ENCODE measurements at regions not wholly inside any gene's neighbourhood (a gene's known extent, or its start where the extent isn't known, plus 50 kb on each side); places are given as distances from the start of the nearest gene placed in this dataset.

DNA sequence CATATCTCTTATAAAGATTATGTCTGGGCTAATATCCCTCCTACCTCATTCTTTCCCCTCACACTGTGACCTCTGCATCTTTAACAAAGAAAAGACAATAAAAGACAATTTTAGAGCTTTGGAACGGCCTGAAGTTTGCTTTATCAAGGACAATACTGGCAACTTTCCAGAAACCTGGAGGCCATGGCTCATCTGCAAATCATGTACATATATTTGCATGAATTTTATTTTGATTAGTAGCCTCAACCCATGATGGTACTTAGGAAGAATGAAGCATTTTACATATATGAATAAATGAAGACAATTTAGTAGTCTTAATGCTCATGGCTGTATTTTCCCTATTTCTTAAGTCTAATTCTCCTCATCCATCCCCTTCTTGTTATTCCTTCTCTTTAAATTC is 612.2 kb upstream of the CXADR start:
- DNase-seq (ENCODE audit: low read depth in 2 of 2): no peak

DNA sequence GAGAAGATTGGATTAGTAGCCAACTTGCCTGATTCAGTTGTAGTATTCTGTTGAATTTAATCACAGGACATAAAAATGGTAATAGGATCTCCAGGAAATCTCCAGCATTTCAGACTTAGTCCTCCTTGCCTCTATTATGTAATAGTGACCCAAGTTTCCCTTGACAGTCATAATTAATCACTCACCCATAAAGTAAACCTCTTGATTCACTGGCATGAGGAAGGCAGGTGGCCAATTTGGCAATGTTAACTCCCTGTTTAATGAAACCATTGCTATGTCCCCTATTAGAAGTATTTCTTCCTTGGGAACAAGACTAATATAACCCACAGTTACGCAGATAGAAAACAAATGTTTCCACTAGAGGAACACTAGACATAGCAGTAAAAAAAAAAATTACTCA is 604.8 kb upstream of the CXADR start:
- no peak for DNase-seq (ENCODE audit: low read depth in 2 of 2)

DNA sequence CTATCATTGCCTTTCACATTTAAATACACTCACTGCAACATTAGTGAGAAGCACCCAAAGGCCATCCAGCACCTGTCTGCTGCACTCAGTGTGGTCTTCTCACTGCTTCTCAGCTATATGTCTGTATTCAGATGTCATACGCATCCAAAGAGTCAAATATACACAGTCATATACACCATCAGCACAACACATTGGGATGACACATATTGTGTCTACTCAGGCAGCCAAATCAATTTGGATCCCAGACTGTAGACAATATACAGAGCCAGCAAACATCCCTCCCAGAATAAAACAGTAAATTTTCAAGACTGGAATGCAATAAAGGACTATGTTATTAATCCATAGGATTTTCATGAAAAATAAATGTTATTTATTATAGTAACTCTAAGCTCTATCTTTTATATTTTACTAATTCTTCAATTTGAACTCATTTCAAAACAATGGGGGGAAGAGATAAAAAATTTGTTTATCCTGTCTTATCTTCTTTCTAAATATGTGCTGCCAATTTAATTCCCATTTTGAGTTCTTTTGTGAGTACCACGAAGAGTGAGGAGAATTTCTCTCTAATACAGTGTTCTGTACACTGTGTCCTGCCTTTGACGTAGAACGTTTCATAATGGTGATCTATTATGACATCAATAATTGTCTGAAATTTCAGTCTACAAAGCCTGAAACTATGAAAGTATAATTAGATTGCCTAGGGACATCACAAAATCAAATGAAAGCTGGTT is 602.2 kb upstream of the CXADR start:
- DNase-seq (ENCODE audit: low read depth in 2 of 2): no peak

DNA sequence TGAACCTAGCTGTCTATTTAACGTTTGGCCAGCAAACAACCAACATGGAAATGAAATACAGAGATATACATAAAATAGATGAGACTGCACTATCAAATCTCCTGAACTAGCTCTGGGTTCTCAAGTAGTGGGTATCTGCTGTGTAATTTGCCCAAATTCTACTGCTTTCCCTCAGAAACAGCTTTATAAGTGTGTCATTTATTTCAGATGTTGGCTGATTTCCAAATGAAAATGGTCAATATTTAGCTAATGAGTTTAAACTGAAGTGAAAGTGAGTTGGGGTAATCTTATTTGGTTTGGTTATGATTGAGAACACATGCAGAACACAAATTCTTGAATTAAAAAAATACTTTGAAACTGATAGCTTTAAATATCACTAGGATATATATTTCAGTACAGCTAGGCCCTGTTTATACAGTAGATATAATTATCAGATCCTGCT is 601.7 kb upstream of the CXADR start:
- no peak for DNase-seq (ENCODE audit: low read depth in 2 of 2)

DNA sequence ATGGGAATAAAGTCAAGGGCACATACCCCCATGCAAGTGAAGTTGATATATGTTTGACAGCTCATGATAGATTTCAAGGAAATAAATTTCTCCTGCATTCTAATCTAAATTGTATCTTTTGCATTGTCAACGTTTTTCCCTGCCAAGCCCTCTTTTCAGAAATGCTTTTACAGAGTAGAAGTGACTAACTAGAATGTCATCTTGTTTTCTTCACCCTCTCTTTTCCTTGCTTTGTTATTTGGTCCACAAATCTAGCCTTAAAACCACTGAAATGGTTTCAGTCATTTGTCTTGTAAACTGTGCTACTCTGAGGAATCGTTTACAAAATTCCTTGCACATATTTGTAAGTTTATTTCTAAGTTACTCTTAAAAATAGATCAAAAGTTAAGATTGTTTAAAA is 600.8 kb upstream of the CXADR start:
- DNase-seq (ENCODE audit: low read depth in 2 of 2): no peak

DNA sequence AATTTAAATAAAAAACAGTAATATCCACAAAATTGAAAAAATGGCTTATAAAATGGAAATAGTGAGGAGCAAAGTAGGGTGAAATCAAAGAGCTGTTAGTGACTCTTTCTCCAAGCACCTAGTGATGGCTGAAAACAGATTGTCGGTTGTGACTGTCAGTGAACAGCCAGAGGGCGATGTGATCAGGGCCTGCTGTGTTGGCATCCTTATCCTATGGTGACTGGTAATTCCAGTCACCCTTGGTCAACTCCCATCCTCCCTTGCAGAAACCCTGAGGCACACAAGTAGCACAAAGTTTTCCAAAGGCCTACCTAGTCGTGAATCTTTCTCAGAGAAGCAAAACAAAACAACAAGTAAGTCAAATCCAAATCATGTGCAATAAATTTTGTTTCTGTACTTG is 599.8 kb upstream of the CXADR start:
- DNase-seq (ENCODE audit: low read depth in 2 of 2): no peak

DNA sequence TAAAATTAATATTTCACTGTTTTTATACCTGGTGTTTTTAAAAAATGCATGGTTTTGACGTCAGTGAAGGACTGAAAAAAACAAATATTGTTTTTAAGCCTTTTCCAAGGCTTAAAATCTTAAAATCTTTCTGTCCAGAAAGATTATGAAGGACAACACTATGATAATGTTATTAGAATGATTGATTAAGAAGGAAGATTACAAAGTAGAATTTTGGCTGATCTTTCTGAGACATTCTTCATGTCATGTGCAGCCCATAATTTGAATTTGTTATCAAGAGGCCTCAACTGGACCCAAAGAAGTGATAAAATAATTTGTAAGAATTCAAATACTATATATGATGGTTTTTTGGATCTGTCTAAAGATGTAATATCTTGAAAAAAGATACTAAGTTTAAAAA is 584.4 kb upstream of the CXADR start:
- no peak for DNase-seq (ENCODE audit: low read depth in 2 of 2)

DNA sequence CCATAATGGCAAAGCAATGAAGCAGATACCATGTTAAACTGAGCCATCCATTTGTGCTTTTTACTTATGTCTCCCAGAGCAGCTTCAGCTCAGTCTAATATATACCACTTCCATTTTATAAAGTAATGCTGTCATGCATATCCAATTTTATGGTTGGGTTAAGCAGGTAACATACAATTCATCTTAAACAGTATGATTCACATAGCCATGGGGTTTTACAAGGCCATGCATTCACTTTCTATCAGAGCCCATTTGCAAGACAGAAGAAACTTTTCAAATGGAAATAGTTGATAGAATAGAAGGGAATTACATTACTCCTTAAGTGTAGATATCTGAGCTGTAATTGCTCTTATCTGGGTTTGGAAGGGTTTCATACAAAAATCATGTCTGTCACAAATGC is 580.5 kb upstream of the CXADR start:
- no peak for DNase-seq (ENCODE audit: low read depth in 2 of 2)

DNA sequence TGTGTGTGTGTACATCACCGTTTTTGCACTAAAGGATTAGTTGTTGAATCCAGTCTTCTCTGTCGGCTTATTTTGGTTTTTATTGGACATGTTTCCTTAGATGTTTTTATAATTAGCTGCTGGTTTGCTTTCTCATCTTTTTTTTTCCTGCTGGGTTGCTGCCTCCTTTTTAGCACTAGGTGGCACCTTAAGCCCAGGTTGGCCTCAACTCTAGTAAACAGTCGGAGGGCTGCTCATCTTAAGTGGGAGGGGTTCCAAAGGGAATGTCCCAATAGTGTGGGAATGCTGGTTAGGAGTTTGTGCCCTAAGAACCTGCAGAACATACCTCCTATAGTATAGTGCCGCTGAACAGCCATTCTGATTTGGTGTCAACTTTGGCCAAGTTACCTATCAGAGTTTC is 570.1 kb upstream of the CXADR start:
- DNase-seq (ENCODE audit: low read depth in 2 of 2): no peak

DNA sequence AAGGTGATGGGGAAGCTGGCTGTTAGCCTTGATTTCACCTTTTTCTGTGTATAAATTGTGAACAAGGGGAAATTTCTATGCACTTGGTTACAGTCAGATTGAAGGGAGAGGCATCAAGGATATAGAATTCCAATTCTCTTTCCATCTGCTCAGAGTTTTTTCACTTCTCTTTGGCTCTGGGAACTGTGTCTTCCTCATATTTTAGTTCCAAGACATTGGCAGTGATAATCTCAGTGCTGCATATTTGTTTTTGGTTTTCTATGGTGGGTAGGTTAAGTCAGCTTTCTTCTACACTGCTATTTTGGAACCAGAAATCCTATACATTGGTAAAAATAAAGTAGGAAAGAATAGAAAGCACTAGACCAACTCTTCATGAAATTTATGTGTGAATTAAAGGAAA is 569.6 kb upstream of the CXADR start:
- no peak for DNase-seq (ENCODE audit: low read depth in 2 of 2)

DNA sequence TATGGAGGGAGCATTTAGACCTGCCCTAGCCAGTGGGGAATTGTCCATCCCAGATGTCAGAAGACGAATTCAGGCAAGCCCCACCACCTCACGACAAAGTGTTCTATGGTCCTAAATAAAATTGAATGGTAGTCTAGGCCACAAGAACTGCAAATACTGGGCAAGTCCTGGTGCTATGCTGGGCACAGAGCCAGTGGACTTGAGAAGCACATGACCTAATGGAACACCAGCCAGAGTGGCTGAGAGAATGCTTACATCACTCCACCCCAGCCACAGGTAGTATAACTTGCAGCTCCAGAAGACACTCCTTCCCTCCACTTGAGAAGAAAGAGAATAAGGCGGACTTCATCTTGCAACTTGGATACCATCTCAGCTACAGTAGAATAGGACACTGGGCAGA is 567.3 kb upstream of the CXADR start:
- no peak for DNase-seq (ENCODE audit: low read depth in 2 of 2)

DNA sequence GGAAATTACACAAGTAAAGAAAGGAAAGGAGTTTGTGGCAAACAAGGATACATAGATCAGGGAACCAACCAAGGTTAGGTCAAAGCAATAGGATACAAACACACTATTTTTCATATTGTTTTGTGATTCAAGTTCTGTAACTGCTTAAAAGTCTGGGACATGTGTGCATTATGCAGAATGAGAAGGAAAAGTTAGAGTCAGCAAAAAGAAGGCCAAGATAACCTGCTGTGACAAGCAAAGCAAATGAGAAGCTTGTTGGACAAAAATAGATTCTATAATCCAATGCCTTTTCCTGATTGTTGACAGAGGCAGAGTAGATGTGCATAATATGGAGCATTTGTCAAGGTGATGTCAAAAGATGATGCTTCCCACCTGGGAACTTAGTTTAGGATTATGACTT is 556.0 kb upstream of the CXADR start:
- DNase-seq (ENCODE audit: low read depth in 2 of 2): no peak

DNA sequence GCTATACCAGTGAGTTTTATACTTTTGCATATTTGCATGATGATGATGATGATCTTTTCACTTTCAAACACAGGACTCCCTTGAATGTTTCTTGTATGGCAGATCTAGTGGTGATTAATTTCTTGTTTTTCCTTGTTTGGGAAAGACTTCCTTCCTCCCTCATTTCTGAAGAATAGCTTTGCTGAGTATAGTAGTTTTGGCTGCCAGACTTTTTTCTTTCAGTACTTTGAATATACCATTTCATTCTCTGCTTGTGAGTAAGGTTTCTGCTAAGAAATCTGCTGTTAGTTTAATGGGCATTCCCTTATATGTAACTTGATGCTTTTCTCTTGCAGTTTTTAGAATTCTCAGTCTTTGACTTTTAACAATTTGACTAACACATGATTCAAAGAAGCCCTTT is 547.4 kb upstream of the CXADR start:
- DNase-seq (ENCODE audit: low read depth in 2 of 2): no peak

DNA sequence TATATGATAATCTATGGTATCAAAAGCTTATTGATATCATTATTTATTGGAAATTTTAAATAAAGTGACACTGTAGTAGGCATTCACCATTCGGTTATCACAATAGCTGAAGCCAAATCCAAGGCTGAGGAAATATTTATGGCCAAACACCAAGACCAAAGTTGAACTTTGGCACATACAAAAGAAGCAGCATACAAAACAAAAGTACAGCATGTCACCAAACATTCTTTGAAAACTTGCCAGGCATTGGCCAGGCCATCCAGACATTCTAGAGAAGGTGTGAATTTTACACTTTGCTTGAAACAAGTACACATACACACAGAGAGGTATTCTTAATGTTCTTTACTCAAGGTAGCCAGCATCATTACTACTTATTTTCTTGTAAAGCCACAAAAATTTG is 544.4 kb upstream of the CXADR start:
- no peak for DNase-seq (ENCODE audit: low read depth in 2 of 2)

DNA sequence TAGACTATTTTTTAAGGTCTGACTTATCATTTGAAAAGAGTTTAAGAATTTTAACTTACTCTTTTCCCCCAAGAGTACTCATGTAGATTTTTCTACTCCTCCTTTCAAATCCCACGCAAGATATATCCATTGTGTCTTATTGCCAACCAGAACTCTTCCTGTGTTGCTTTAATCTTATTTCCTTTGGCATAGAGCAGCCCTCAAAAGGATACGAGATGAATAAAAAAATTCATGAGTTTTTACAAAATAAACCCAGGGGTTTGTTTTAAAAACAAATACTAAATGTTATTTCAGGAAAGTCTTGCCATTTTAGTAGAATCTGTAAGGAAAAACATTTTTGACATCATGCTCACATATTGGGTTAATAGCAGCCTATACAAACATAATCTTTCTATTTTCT is 543.2 kb upstream of the CXADR start:
- no peak for DNase-seq (ENCODE audit: low read depth in 2 of 2)

DNA sequence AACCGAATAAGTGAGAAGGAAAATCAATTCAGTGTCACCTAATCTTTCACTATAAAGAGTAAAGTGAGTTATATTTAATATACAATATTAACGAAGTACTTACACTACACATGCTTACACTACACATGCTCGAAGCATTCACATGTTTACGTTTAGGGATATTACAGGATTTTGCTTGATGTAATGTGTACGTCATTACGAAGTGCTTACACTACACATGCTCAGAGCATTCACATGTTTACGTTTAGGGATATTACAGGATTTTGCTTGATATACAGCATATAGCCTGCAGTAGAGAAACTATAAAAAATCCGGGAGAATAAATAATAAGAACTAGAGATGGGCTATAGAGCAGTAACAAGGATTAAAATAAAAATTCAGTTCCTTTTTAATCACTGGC is 538.8 kb upstream of the CXADR start:
- DNase-seq (ENCODE audit: low read depth in 2 of 2): no peak

DNA sequence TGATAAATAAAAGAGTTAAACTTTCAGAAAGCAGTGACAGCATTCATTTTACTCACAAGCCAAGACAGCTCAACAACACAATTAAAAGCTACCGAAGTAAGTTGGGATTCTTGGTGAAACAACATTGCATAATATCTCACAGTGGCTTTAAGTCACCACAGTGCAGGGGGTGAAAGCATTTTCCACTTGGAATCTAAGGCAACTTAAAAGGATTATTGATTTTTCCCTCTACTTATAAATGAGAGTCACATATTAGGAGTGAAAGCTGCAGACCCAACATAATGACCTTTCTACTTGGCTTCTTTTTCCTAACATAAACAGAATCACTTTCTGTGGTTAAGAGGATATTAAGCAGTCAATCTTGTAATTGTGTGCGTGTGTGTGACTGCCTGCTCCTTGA is 536.6 kb upstream of the CXADR start:
- no peak for DNase-seq (ENCODE audit: low read depth in 2 of 2)

DNA sequence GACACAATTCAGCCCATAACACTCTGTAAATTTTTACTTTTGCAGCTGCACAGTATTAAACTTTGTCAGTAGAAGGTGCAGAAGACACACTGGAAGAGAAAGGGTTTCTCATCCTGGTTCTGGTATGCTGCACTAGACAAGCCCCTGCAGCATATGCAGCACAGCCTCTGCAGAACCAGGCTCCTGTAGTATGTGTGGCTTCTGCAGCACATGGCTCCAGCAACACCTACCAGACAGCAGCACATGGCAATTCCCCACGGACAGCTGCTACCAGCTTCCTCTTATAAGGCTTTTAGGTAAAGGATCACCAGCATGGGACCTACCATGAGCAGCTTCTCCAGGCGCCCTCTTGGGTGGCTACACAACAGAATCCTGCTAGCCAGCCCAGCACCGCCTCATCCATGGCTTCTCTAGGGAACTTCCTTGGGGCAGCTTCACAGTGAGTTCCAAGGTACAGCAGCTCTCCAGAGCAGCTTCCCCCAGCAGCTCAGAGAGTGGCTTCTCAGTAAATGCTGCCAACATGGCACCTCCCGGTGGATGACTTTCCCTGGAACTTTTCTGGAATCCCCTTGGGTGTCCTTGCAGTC is 534.4 kb upstream of the CXADR start:
- no peak for DNase-seq (ENCODE audit: low read depth in 2 of 2)

DNA sequence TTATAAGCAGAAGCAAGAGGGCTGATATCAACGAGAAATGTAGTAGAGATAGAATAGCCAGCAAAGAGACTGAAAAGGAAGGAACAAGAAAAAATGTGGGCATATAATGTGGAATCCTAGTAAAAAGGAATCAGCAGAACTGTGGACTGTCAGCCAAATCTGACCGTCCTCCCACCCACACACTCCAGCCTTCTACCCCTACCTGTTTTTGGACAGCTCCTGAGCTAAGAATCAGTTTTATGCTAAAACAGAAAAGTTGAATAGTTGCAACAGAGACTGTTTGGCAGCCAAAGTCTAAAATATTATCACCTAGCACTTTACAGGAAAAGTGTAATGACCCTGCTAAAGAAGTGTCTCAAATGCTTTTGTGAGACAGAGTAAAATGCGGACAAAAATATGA is 533.3 kb upstream of the CXADR start:
- no peak for DNase-seq (ENCODE audit: low read depth in 2 of 2)

DNA sequence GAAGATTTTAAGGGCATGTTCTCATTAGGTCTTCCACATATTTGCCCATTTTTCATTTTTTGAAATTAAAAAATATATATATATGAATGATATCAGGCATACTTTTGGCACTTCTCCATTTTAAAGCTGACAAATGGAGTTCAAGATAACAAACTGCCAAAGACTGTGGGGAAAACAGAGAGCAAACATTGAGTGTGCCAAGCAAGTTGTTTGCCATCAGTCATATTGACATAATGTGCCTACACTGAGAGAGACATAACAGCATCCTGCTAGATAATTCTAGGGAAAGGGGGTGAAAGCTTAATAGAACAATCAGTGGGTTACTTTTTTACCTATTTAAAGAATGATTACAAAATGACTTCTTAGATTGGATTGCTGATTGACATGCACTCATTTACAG is 529.4 kb upstream of the CXADR start:
- no peak for DNase-seq (ENCODE audit: low read depth in 2 of 2)

DNA sequence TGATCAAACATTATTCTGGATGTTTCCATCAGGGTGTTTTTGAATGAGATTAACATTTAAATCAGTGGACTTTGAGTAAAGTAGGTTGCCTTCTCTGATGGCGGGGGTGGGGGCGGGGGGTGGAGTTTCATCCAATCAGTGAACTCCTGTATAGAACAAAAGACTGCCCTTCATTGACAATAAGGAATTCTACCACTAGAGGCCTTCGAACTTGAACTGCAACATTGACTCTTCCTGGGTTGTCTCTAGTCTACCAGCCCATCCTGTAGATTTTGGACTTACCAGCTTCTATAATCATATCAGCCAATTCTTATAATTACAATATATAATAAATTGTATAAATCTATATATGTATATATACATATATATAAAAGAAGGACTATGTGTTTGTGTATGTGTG is 520.4 kb upstream of the CXADR start:
- DNase-seq (ENCODE audit: low read depth in 2 of 2): no peak

DNA sequence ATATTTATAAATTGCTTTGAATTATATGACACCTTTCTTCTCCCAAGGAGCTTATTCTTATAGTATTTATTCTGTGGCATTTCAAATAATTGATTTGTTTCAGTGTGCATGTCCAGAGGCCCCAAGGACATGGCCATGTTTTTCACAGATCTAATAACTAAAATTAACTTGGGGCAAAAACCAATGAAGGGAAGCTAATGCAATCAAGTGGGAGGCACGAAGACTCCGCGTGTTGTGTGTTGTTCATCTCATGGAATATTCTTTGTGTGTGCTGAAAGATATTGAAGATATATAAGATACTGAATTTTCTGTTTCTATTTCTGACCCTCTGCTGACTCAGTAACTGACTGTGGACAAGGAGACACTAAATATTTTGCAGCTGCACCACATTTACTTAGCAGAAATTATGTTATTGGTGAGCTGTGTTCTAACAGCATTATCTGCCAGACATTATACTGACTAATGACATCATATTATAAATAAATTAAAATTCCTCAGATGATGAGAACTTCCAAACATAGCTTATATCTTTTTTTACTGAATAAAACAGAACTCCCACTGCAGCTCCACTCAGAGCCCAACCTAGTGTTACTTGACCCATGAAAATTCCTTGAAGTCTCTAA is 519.3 kb upstream of the CXADR start:
- DNase-seq (ENCODE audit: low read depth in 2 of 2): no peak

DNA sequence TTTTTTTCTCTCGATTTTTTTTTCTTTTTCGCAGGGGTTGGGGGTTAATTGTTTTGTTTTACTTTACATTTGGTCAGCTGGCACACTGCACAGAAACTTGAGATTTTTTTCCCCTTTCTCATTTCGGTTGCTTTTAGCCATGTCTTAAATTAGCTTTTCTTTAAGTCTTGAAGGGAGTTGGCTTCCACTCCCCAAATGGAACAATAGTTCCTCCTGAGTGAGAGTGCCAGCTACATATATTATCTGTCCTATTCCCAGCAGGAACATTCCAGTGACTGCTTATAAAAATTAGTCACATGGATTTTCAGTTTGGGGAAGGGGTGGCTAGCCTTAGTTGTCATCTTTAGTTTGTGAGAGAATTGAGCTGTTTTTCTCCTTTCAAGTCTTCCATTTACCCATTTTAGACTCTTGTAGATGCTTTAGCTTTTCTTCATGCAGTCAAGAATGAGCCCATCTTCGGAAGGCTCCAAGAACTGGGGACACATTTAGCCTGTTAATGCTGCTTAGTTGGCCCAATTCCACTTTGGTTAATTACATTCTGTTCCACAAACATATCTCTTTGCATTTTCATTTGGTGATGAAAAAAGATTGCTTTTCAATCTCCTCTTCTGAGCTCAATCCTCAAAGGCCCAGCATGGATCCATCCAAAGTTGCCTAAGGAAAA is 510.1 kb upstream of the CXADR start:
- DNase-seq (ENCODE audit: low read depth in 2 of 2): no peak

Measured in fibroblast of skin of left quadriceps (primary cell).